GM12874 (cell line): ENCODE measurements at regions not wholly inside any gene's neighbourhood (a gene's known extent, or its start where the extent isn't known, plus 50 kb on each side); places are given as distances from the start of the nearest gene placed in this dataset.

ENCODE experiments used
- TF ChIP-seq, protein P1 (sequence below): IDR thresholded peaks from 2 replicates; pipeline ENCODE4 v1.5.1; 2011; ENCODE audit warnings: low read depth, mild to moderate bottlenecking, control low read depth, low read length, moderate library complexity; ENCODE audit not compliant: insufficient read depth

DNA sequence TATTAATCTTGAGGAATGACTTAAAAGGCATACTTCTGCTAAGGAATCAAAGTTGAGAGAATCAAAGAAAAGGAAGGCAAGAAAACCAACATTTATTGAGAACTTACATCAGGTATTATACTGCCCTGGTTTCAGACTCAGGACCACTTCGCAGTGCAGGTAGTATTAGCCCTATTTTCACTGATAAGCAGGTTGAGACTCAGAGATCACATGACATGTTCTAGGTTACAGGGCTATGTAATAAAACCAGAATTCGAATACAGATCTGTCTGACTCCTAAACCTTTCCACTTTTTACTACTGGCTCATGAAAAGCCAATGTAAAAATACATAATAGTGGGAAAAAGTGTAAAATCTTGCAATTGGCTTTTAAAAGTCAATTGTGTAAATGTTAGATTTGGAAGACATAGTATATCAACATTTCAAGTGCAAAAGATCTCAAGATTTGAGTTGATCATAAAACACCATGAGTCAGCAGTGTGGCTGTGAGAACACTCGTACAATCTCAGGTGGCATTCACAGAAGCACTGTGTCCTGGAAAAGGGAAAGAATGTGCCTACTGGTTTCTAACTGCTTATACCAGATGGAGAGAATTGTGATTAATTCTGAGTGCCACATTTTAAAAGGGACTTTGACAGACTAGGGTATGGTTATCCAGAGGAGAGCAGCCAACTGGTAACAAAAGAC is 195.8 kb upstream of the MKLN1 start:
- TF ChIP-seq, protein P1, sequence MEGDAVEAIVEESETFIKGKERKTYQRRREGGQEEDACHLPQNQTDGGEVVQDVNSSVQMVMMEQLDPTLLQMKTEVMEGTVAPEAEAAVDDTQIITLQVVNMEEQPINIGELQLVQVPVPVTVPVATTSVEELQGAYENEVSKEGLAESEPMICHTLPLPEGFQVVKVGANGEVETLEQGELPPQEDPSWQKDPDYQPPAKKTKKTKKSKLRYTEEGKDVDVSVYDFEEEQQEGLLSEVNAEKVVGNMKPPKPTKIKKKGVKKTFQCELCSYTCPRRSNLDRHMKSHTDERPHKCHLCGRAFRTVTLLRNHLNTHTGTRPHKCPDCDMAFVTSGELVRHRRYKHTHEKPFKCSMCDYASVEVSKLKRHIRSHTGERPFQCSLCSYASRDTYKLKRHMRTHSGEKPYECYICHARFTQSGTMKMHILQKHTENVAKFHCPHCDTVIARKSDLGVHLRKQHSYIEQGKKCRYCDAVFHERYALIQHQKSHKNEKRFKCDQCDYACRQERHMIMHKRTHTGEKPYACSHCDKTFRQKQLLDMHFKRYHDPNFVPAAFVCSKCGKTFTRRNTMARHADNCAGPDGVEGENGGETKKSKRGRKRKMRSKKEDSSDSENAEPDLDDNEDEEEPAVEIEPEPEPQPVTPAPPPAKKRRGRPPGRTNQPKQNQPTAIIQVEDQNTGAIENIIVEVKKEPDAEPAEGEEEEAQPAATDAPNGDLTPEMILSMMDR: no peak

DNA sequence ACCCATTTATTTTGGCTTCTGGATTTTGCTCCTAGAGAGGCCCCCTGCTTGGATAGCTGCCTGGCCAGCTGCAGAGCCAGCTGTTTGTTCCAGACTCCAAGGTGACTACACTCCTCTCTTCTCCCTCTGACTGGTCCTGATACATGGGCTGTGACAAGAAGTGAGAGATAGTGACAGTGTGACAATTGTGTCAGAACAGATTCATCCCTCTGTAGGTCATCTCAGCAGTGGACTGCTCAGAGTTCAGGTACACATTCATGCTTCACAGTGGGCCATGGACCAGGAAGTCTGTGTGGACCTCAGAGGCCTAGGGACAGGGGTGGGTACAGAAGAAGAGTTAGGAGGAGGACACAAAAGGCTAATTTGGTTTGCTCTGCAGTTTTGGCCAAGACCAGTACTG is 188.2 kb upstream of the MKLN1 start:
- TF ChIP-seq, protein P1: no peak

DNA sequence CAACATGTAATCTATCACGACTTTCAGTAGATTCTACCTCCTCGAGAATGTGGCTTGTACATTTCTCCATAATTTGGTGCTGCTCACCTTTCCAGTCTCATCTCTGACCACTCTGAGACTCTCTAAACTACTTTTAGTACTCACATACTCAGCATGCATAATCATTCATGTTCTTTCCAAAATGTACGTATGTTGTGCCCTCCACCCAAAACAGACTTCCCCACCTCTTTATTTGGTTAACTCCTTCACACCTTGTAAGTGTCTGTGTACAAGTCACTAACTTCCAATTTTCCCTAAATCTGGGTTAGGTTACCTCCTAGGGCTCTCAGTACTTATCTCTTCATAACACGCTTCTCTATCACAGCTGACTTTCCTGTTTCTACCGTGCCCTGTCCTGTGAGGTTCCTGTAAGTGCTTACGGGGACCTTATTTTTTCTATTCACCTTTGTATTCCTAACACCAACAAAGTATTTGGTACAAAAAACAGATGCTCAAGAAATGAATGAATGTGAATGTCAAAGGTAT is 186.2 kb upstream of the MKLN1 start:
- TF ChIP-seq, protein P1: no peak

DNA sequence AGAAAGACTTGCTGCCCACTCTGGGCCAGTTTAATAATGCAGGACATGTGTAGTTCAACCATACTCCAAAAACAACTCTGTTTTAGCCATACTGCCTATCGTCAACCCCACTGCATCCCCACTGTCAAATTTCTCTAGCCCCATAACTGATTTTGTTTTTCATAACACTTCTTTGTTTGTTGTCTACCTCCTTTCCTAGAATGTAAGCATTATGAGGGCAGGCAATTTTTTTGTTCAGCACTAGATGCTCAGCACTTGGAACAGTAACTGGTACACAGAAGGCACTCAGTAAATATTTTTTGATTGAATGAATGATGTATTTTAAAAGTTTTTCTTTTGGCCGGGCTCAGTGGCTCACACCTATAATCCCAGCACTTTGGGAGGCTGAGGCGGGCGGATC is 183.8 kb upstream of the MKLN1 start:
- TF ChIP-seq, protein P1: no peak

DNA sequence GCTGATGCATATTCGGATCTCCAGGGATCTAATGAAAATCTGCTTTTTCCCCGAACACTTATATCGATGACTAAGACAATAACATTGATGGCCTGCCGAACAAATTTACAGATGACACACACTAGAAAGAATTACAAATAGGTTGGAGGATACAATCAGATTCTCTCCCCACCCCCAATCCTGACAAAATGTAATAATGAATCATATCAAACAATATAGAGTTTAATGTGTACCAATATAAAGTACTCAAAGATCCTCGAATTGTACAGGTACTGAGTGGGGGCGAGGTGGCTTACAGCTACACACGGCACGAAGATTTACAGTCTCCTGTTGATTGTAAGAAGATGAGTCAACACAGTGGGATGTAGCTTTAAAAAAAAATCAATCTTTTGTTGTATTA is 182.7 kb upstream of the MKLN1 start:
- TF ChIP-seq, protein P1: no peak

DNA sequence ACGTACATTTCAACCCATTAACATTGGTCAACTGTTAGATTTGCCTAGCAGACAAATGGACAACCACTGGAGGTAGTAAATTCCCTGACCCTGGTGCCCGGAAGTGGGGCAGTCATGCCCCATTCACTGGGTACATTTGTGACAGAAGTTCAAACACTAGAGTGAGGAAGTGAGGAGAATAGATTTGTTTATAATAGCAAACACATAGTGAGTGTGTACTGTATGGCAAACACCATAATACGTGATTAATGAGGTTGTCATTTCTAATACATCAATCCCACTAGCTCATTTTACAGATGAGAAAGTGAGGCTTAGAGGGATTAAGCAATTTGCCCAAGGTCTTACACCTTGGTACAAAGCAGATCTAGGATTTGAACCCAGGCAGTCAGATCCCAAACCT is 181.9 kb upstream of the MKLN1 start:
- TF ChIP-seq, protein P1: no peak

DNA sequence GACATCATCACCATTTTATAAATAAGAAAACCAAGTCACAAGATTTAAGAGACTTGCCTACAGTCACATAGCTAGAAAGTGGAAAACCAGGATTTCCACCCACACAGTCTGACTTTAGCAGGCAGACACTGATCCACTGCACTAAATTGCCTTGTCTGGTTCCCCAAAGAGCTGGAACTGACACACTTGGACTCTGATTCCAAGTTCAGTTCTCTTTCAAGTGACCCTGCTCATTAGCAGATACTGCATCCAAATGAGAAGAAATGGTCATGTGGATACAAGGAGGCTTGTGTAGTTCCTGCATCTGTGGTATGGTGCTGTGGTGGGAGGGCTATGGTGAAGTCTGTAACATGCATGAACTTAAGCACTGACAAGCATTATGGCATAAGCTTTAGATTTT is 180.1 kb upstream of the MKLN1 start:
- TF ChIP-seq, protein P1: no peak
